GM12864 (cell line): ENCODE measurements at regions not wholly inside any gene's neighbourhood (a gene's known extent, or its start where the extent isn't known, plus 50 kb on each side); places are given as distances from the start of the nearest gene placed in this dataset.
"Not testable (repeated sequence)": the region's sequence is repeated elsewhere in the genome, so short reads cannot be mapped to it uniquely, and the experiment has no call there.

ENCODE experiments used
- DNase-seq: peaks from one replicate; pipeline ENCODE4 v3.0.0-alpha.2; 2011; ENCODE audit warnings: low read depth
- H3K4me3 ChIP-seq: 2 replicates; pipeline ENCODE4 v1.5.1; 2011; ENCODE audit warnings: mild to moderate bottlenecking, low read depth, low read length, control low read depth
- CTCF ChIP-seq: IDR thresholded peaks from 2 replicates; pipeline ENCODE4 v1.5.1; 2011; ENCODE audit warnings: low read depth, mild to moderate bottlenecking, moderate library complexity, low read length, control low read depth, inconsistent platforms; ENCODE audit errors: missing control alignments

GRCh38 chr5:39624890-39625289, 200.1 kb upstream of the DAB2 start:
- H3K4me3 ChIP-seq: no peak overlapping the region
- no peak for TF ChIP-seq CTCF
- no peak for DNase-seq

GRCh38 chr5:39624268-39624886, 199.6 kb upstream of the DAB2 start:
- H3K4me3 ChIP-seq: no peak overlapping the region
- no peak for TF ChIP-seq CTCF
- no peak for DNase-seq

- DNase-seq: no peak
- no peak for TF ChIP-seq CTCF
These were observed 198.6 kb upstream of the DAB2 start for GRCh38 chr5:39623291-39623865.

GRCh38 chr5:39622281-39622680, 197.5 kb upstream of the DAB2 start:
- no peak for TF ChIP-seq CTCF
- H3K4me3 ChIP-seq: no peak overlapping the region
- DNase-seq: no peak

More at GRCh38 chr5:39623291-39623865, 198.6 kb upstream of the DAB2 start:
- no peak overlapping the region for H3K4me3 ChIP-seq

- TF ChIP-seq CTCF: no peak
These were observed 194.5 kb upstream of the DAB2 start for GRCh38 chr5:39619168-39619818.

GRCh38 chr5:39618391-39618790, 193.6 kb upstream of the DAB2 start:
- no peak overlapping the region for H3K4me3 ChIP-seq
- no peak for DNase-seq
- TF ChIP-seq CTCF: no peak

More at GRCh38 chr5:39619168-39619818, 194.5 kb upstream of the DAB2 start:
- no peak for DNase-seq
- H3K4me3 ChIP-seq: no peak overlapping the region

- no peak for TF ChIP-seq CTCF
- no peak overlapping the region for H3K4me3 ChIP-seq
These were observed 191.4 kb upstream of the DAB2 start for GRCh38 chr5:39616131-39616530.

GRCh38 chr5:39611076-39611475, 186.3 kb upstream of the DAB2 start:
- not testable (repeated sequence) for DNase-seq, H3K4me3 ChIP-seq

More at GRCh38 chr5:39616131-39616530, 191.4 kb upstream of the DAB2 start:
- no peak for DNase-seq
